GM18909 (cell line): ENCODE measurements at regions not wholly inside any gene's neighbourhood (a gene's known extent, or its start where the extent isn't known, plus 50 kb on each side); places are given as distances from the start of the nearest gene placed in this dataset.

ENCODE experiments used
- ATAC-seq: cut with Tn5 transposase; IDR thresholded peaks from one replicate; pipeline ENCODE4 v1.9.1; 2021; ENCODE audit warnings: mild to moderate bottlenecking; ENCODE audit not compliant: unreplicated experiment, poor library complexity

- no peak for ATAC-seq
These were observed 172.1 kb downstream of the CBLN2 start for GRCh38 chr18:72372076-72372475.

- no peak for ATAC-seq
These were observed 175.8 kb downstream of the CBLN2 start for GRCh38 chr18:72368308-72368707.

- no peak for ATAC-seq
These were observed 183.5 kb downstream of the CBLN2 start for GRCh38 chr18:72360634-72361033.

GRCh38 chr18:72342933-72343332 is 201.2 kb downstream of the CBLN2 start:
- ATAC-seq = no peak

- no peak for ATAC-seq
These were observed 204.2 kb downstream of the CBLN2 start for GRCh38 chr18:72339976-72340375.

GRCh38 chr18:72336786-72337185 is 207.4 kb downstream of the CBLN2 start:
- no peak for ATAC-seq

GRCh38 chr18:72329533-72329932 is 214.6 kb downstream of the CBLN2 start:
- no peak for ATAC-seq

GRCh38 chr18:72325307-72325706 is 218.8 kb downstream of the CBLN2 start:
- no peak for ATAC-seq

GRCh38 chr18:72324677-72325076 is 219.5 kb downstream of the CBLN2 start:
- no peak for ATAC-seq

- no peak for ATAC-seq
These were observed 227.6 kb downstream of the CBLN2 start for GRCh38 chr18:72316497-72316896.

- ATAC-seq = no peak
These were observed 260.8 kb downstream of the CBLN2 start for GRCh38 chr18:72283148-72283925.

- ATAC-seq = no peak
These were observed 271.1 kb downstream of the CBLN2 start for GRCh38 chr18:72273025-72273424.

GRCh38 chr18:72261590-72261989 is 282.6 kb downstream of the CBLN2 start:
- no peak for ATAC-seq

- no peak for ATAC-seq
These were observed 298.1 kb downstream of the CBLN2 start for GRCh38 chr18:72246076-72246475.

- no peak for ATAC-seq
These were observed 308.7 kb downstream of the CBLN2 start for GRCh38 chr18:72235422-72235821.

GRCh38 chr18:72233106-72233505 is 311.0 kb downstream of the CBLN2 start:
- ATAC-seq = no peak

GRCh38 chr18:72232644-72233043 is 311.5 kb downstream of the CBLN2 start:
- no peak for ATAC-seq

- no peak for ATAC-seq
These were observed 318.2 kb downstream of the CBLN2 start for GRCh38 chr18:72225958-72226357.

GRCh38 chr18:72223733-72224132 is 320.4 kb downstream of the CBLN2 start:
- no peak for ATAC-seq

GRCh38 chr18:72208920-72209676 is 335.0 kb downstream of the CBLN2 start:
- ATAC-seq = no peak

GRCh38 chr18:72207280-72207679 is 336.9 kb downstream of the CBLN2 start:
- no peak for ATAC-seq

- ATAC-seq = no peak
These were observed 337.3 kb downstream of the CBLN2 start for GRCh38 chr18:72206814-72207213.
